Thymus (tissue), 11 donors: ENCODE measurements at regions not wholly inside any gene's neighbourhood (a gene's known extent, or its start where the extent isn't known, plus 50 kb on each side); places are given as distances from the start of the nearest gene placed in this dataset.
A peak's percentile ranks its signal among the peaks of the same experiment; 100 is the strongest.
"Not testable (repeated sequence)": the region's sequence is repeated elsewhere in the genome, so short reads cannot be mapped to it uniquely, and the experiment has no call there.

Source experiments
- DNase-seq, 9 donors: peaks; one replicate each; pipeline ENCODE4 v3.0.0-alpha.2; 2013; ENCODE audit warnings: low spot score in 9 of 9, low read depth in 6 of 9, missing footprints in 1 of 9
- H3K27ac ChIP-seq, 2 donors: one replicate each; pipeline ENCODE4 v1.5.1; 2013; ENCODE audit warnings: control low read depth in 1 of 2, low read depth in 1 of 2, low read length in 1 of 2, mild to moderate bottlenecking in 1 of 2, moderate library complexity in 1 of 2
- H3K27me3 ChIP-seq, 2 donors: one replicate each; pipeline ENCODE4 v1.5.1; 2013; ENCODE audit warnings: low read length in 1 of 2; ENCODE audit not compliant: control insufficient read depth in 2 of 2, insufficient read depth in 1 of 2
- H3K36me3 ChIP-seq, 2 donors: one replicate each; pipeline ENCODE4 v1.5.1; 2013; ENCODE audit warnings: low read length in 1 of 2, mild to moderate bottlenecking in 1 of 2, moderate library complexity in 1 of 2; ENCODE audit not compliant: control insufficient read depth in 2 of 2, insufficient read depth in 2 of 2
- H3K4me1 ChIP-seq, 2 donors: one replicate each; pipeline ENCODE4 v1.5.1; 2013; ENCODE audit warnings: low read length in 2 of 2; ENCODE audit not compliant: control insufficient read depth in 2 of 2, insufficient read depth in 2 of 2
- H3K4me3 ChIP-seq, 2 donors: one replicate each; pipeline ENCODE4 v1.5.1; 2013; ENCODE audit warnings: low read length in 2 of 2, control low read depth in 1 of 2, mild to moderate bottlenecking in 1 of 2
- H3K9me3 ChIP-seq, 2 donors: one replicate each; pipeline ENCODE4 v1.5.1; 2013; ENCODE audit warnings: low read length in 1 of 2, mild to moderate bottlenecking in 1 of 2; ENCODE audit not compliant: control insufficient read depth in 2 of 2, insufficient read depth in 1 of 2
- WGBS: extraction: QIAGEN DNeasy Blood & Tissue Kit; methylation state at CpG from one replicate; pipeline ENCODE4 v1.1.7; 2013; 5-methylcytosine and 5-hydroxymethylcytosine counted together
- donor health status: healthy.

GRCh38 chr21:28693476-28693875 lies 299.2 kb downstream of the LTN1 start:
- Histone ChIP-seq H3K4me1 (no peaks in the 10 kb centered on the region), H3K9me3 (no peaks in the 10 kb centered on the region), H3K4me3 (no peak overlapping the region), H3K36me3 (no peaks in the 10 kb centered on the region), H3K27me3 (no peaks in the 10 kb centered on the region), H3K27ac (no peak overlapping the region)
- 90% methylated on average over 2 of the region's 2 CpGs for WGBS
- DNase-seq = no peak

GRCh38 chr21:28690196-28690595 lies 302.5 kb downstream of the LTN1 start:
- Histone ChIP-seq H3K9me3 (no peaks in the 10 kb centered on the region), H3K27ac (no peak overlapping the region), H3K36me3 (no peaks in the 10 kb centered on the region), H3K27me3 (no peaks in the 10 kb centered on the region), H3K4me3 (no peak overlapping the region), H3K4me1 (no peaks in the 10 kb centered on the region)
- 91% methylated on average over 1 of the region's 1 CpG for WGBS
- DNase-seq = no peak

GRCh38 chr21:28688381-28688780 lies 304.3 kb downstream of the LTN1 start:
- no peaks in the 10 kb centered on the region for H3K9me3 ChIP-seq
- H3K4me3 ChIP-seq = no peak overlapping the region
- 97% methylated on average over 1 of the region's 1 CpG for WGBS
- no peaks in the 10 kb centered on the region for H3K27me3 ChIP-seq
- H3K36me3 ChIP-seq = no peaks in the 10 kb centered on the region
- no peak for DNase-seq
- no peak overlapping the region for H3K27ac ChIP-seq
- no peaks in the 10 kb centered on the region for H3K4me1 ChIP-seq

GRCh38 chr21:28687586-28687985 lies 305.1 kb downstream of the LTN1 start:
- peak in 2 of 9 donors; percentile 0 to 18 for DNase-seq
- no peaks in the 10 kb centered on the region for H3K9me3 ChIP-seq
- no peaks in the 10 kb centered on the region for H3K36me3 ChIP-seq
- WGBS = 90% methylated on average over 1 of the region's 1 CpG
- H3K27ac ChIP-seq = no peak overlapping the region
- no peaks in the 10 kb centered on the region for H3K4me1 ChIP-seq
- no peak overlapping the region for H3K4me3 ChIP-seq
- no peaks in the 10 kb centered on the region for H3K27me3 ChIP-seq

- no peak for DNase-seq
- Histone ChIP-seq H3K36me3 (no peaks in the 10 kb centered on the region), H3K9me3 (no peaks in the 10 kb centered on the region), H3K27ac (no peak overlapping the region), H3K4me3 (no peak overlapping the region), H3K27me3 (no peaks in the 10 kb centered on the region), H3K4me1 (no peaks in the 10 kb centered on the region)
- 95% methylated on average over 6 of the region's 6 CpGs for WGBS
These were observed 308.5 kb downstream of the LTN1 start for GRCh38 chr21:28683982-28684752.

GRCh38 chr21:28682884-28683283 lies 309.8 kb downstream of the LTN1 start:
- not testable (repeated sequence) for H3K4me3 ChIP-seq, H3K27ac ChIP-seq, H3K9me3 ChIP-seq, H3K27me3 ChIP-seq, H3K4me1 ChIP-seq, DNase-seq, H3K36me3 ChIP-seq
- 96% methylated on average over 3 of the region's 3 CpGs for whole genome bisulfite sequencing

- not testable (repeated sequence) for DNase-seq, H3K27ac ChIP-seq, H3K9me3 ChIP-seq, H3K4me1 ChIP-seq, H3K36me3 ChIP-seq, H3K27me3 ChIP-seq, H3K4me3 ChIP-seq
- WGBS = 97% methylated on average over 13 of the region's 13 CpGs
These were observed 315.6 kb downstream of the LTN1 start for GRCh38 chr21:28677096-28677495.

- 80% methylated on average over 4 of the region's 4 CpGs for WGBS
- no peak overlapping the region for H3K4me3 ChIP-seq
- H3K36me3 ChIP-seq = no peaks in the 10 kb centered on the region
- H3K9me3 ChIP-seq = peaks cover 0 to 5% of the 10 kb centered on the region in 2 donors
- no peaks in the 10 kb centered on the region for H3K27me3 ChIP-seq
- DNase-seq = no peak
- H3K4me1 ChIP-seq = no peaks in the 10 kb centered on the region
- no peak overlapping the region for H3K27ac ChIP-seq
These were observed 317.2 kb downstream of the LTN1 start for GRCh38 chr21:28675331-28676041.

GRCh38 chr21:28674763-28675162 lies 317.9 kb downstream of the LTN1 start:
- H3K9me3 ChIP-seq = peaks cover 0 to 5% of the 10 kb centered on the region in 2 donors
- no peak for DNase-seq
- H3K4me3 ChIP-seq = no peak overlapping the region
- H3K4me1 ChIP-seq = no peaks in the 10 kb centered on the region
- H3K36me3 ChIP-seq = no peaks in the 10 kb centered on the region
- WGBS = 92% methylated on average over 2 of the region's 2 CpGs
- no peaks in the 10 kb centered on the region for H3K27me3 ChIP-seq
- H3K27ac ChIP-seq = no peak overlapping the region
